Psoas muscle (tissue), 7 donors: ENCODE measurements at regions not wholly inside any gene's neighbourhood (a gene's known extent, or its start where the extent isn't known, plus 50 kb on each side); places are given as distances from the start of the nearest gene placed in this dataset.

Experiments used
- ATAC-seq, 4 donors: fragments of 200-7000 bp; cut with Tn5 transposase; one replicate each; pipeline ENCODE4 v1.9.1; 2020; ENCODE audit warnings: moderate library complexity in 3 of 4, mild to moderate bottlenecking in 2 of 4
- DNase-seq, 2 donors: peaks; one replicate each; pipeline ENCODE4 v3.0.0-alpha.2; 2020
- H3K27ac ChIP-seq: fragments of 200-600 bp; one replicate; pipeline ENCODE4 v1.8.0; 2022
- H3K27me3 ChIP-seq, 3 donors: fragments of 200-600 bp in 1 of 3; one replicate each; pipeline versions ENCODE4 v1.6.1 to v1.8.0; 2013 to 2022; ENCODE audit warnings: low read length in 2 of 3, mild to moderate bottlenecking in 2 of 3, moderate library complexity in 1 of 3; ENCODE audit not compliant: insufficient read depth in 3 of 3
- H3K36me3 ChIP-seq, 2 donors: fragments of 200-600 bp in 1 of 2; one replicate each; pipeline versions ENCODE4 v1.6.1 to v1.8.0; 2013 to 2022; ENCODE audit warnings: low read depth in 1 of 2, mild to moderate bottlenecking in 1 of 2, moderate library complexity in 1 of 2; ENCODE audit not compliant: insufficient read depth in 1 of 2
- H3K4me1 ChIP-seq: fragments of 200-600 bp; one replicate; pipeline ENCODE4 v1.8.0; 2022
- H3K4me3 ChIP-seq: fragments of 200-600 bp; one replicate; pipeline ENCODE4 v1.8.0; 2022; ENCODE audit warnings: mild to moderate bottlenecking
- H3K9me3 ChIP-seq: fragments of 200-600 bp; one replicate; pipeline ENCODE4 v1.8.0; 2022
- WGBS, 3 donors: extraction: QIAGEN DNeasy Blood & Tissue Kit; methylation state at CpG; one replicate each; pipeline versions ENCODE4 v1.1.6 to v1.1.7; 2013; 5-methylcytosine and 5-hydroxymethylcytosine counted together
- intact Hi-C, 2 donors: fragments of 100-400 bp; cut with DNase I; formaldehyde crosslinking; loops; one replicate each; pipeline versions ENCODE4 v1.11.0 to v1.14.2; 2022
- TF ChIP-seq, protein P1 (sequence below): fragments of 200-600 bp; IDR thresholded peaks from one replicate; pipeline ENCODE4 v1.8.0; 2022; ENCODE audit warnings: antibody characterized with exemption
- donor health status: healthy with polysubstance abuse.
- donor health status: DM: no; HTN: no; CAD: no; lungs with moderate emphysema.
- donor health status: Bipolar disorder and iron deficiency.
- donor health status: healthy.
- donor health status: DM: yes; HTN: yes; CAD: no.
- donor health status: DM: no; HTN: no; CAD: no.
- donor health status: DM: yes; HTN: yes; CAD: no.

DNA sequence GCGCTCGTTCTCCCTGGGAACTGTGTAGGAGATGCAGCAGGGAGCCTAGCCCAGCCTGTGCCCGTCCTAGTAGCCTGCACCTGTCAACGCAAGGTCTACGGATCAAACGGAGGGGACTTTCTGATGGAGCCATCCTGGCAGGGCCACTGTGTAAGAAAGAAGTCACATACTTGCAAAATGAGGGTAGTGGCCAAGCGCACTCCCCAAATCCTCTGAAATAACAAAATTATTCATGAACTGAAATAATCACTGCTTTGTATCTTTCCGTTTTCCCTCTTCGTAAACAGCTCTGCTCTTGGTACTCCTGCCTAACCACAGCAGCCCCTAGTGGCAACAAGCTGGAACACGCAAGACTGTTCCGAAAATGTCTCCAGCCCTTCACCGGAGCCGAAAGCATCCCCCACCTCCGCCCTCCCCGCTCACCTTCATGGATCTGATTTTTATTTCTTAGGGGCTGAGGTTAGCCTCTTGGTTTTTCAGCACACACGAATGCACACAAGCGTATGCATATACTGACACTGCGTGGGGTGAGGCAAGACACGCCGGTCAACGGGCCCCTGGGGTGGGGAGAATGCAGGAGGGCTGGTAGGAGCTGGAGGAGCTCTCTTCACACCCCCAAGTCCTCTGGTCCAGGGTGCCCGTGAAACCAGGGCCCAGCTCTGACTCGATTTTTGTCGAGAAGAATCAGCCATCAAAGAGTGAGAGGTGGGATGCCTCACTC is 100.8 kb downstream of the ABCC12 start:
- H3K27me3 ChIP-seq: no peaks in the 10 kb centered on the region
- H3K27ac ChIP-seq: no peak overlapping the region
- TF ChIP-seq, protein P1, sequence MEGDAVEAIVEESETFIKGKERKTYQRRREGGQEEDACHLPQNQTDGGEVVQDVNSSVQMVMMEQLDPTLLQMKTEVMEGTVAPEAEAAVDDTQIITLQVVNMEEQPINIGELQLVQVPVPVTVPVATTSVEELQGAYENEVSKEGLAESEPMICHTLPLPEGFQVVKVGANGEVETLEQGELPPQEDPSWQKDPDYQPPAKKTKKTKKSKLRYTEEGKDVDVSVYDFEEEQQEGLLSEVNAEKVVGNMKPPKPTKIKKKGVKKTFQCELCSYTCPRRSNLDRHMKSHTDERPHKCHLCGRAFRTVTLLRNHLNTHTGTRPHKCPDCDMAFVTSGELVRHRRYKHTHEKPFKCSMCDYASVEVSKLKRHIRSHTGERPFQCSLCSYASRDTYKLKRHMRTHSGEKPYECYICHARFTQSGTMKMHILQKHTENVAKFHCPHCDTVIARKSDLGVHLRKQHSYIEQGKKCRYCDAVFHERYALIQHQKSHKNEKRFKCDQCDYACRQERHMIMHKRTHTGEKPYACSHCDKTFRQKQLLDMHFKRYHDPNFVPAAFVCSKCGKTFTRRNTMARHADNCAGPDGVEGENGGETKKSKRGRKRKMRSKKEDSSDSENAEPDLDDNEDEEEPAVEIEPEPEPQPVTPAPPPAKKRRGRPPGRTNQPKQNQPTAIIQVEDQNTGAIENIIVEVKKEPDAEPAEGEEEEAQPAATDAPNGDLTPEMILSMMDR: peak; percentile 73
- H3K4me3 ChIP-seq: peak overlapping the region; percentile 47
- peaks cover 9% of the 10 kb centered on the region for H3K4me1 ChIP-seq
- intact Hi-C loops: loop anchor here in 1 of 2 donors (5.0 kb wide), 1 partner anchor 908 kb away; no protein-coding TSS in a partner anchor
- peak; percentile 71 to 82 (median 78) for ATAC-seq
- DNase-seq: peak; percentile 16 to 59
- 25 to 31% (median 26%) methylated on average over 24 of the region's 24 CpGs for WGBS, 3 donors
- H3K9me3 ChIP-seq: no peaks in the 10 kb centered on the region
- no peaks in the 10 kb centered on the region for H3K36me3 ChIP-seq

GRCh38 chr16:48053418-48053745 is 102.4 kb downstream of the ABCC12 start:
- H3K9me3 ChIP-seq: no peaks in the 10 kb centered on the region
- intact Hi-C loops: no loop called here
- H3K27me3 ChIP-seq: no peaks in the 10 kb centered on the region
- no peaks in the 10 kb centered on the region for H3K36me3 ChIP-seq
- H3K27ac ChIP-seq: no peak overlapping the region
- H3K4me1 ChIP-seq: peaks cover 9% of the 10 kb centered on the region
- TF ChIP-seq, protein P1: no peak
- ATAC-seq (no peak), DNase-seq (no peak)
- WGBS, 3 donors: 47 to 52% (median 50%) methylated on average over 4 of the region's 4 CpGs
- H3K4me3 ChIP-seq: no peak overlapping the region

GRCh38 chr16:48052731-48053417 is 102.9 kb downstream of the ABCC12 start:
- Histone ChIP-seq H3K27me3 (peaks cover 0 to under 1% (median 0%) of the 10 kb centered on the region in 3 donors), H3K4me3 (no peak overlapping the region), H3K4me1 (peaks cover 9% of the 10 kb centered on the region), H3K27ac (no peak overlapping the region), H3K36me3 (no peaks in the 10 kb centered on the region), H3K9me3 (no peaks in the 10 kb centered on the region)
- 80 to 82% (median 82%) methylated on average over 5 of the region's 5 CpGs for WGBS, 3 donors
- intact Hi-C loops: no loop called here
- TF ChIP-seq, protein P1: no peak
- no peak for ATAC-seq
- DNase-seq: no peak

GRCh38 chr16:48050871-48051270 is 104.9 kb downstream of the ABCC12 start:
- H3K27me3 ChIP-seq: peaks cover 0 to 5% (median 0%) of the 10 kb centered on the region in 3 donors
- WGBS, 3 donors: 90 to 96% (median 94%) methylated on average over 2 of the region's 2 CpGs
- ATAC-seq (no peak), DNase-seq (no peak)
- H3K27ac ChIP-seq: no peak overlapping the region
- intact Hi-C loops: no loop called here
- peaks cover 9% of the 10 kb centered on the region for H3K4me1 ChIP-seq
- H3K9me3 ChIP-seq: no peaks in the 10 kb centered on the region
- no peak overlapping the region for H3K4me3 ChIP-seq
- TF ChIP-seq, protein P1: no peak
- H3K36me3 ChIP-seq: no peaks in the 10 kb centered on the region
